ENCODE measurements at regions not wholly inside any gene's neighbourhood (a gene's known extent, or its start where the extent isn't known, plus 50 kb on each side); places are given as distances from the start of the nearest gene placed in this dataset.

- TF ChIP-seq TAF1 (IDR thresholded peaks at IDR 0.05; ENCODE audit: borderline replicate concordance, insufficient read depth, low read length) (no peak), POLR2AphosphoS5 (IDR thresholded peaks at IDR 0.05; ENCODE audit: low read depth, low read length) (no peak), SIN3A (IDR thresholded peaks at IDR 0.05; ENCODE audit: borderline replicate concordance, insufficient read depth, low read length) (no peak), REST (IDR thresholded peaks at IDR 0.05; ENCODE audit: insufficient read depth in 1 of 2, low read depth in 2 of 2, low read length in 2 of 2) (no peak), FOXP2 (optimal IDR thresholded peaks at IDR 0.05; ENCODE audit: borderline replicate concordance, extremely low read depth, extremely low read length, insufficient read depth) (no peak)
Observed at GRCh38 chr10:55766212-55766611, 594.8 kb downstream of the ZWINT start.

- no peak for TF ChIP-seq REST (IDR thresholded peaks at IDR 0.05; ENCODE audit: insufficient read depth in 1 of 2, low read depth in 2 of 2, low read length in 2 of 2)
- TF ChIP-seq FOXP2 (optimal IDR thresholded peaks at IDR 0.05; ENCODE audit: borderline replicate concordance, extremely low read depth, extremely low read length, insufficient read depth) = no peak
- TF ChIP-seq SIN3A (IDR thresholded peaks at IDR 0.05; ENCODE audit: borderline replicate concordance, insufficient read depth, low read length) = no peak
- TF ChIP-seq TAF1 (IDR thresholded peaks at IDR 0.05; ENCODE audit: borderline replicate concordance, insufficient read depth, low read length) = no peak
Observed at GRCh38 chr10:55750458-55750857, 610.6 kb downstream of the ZWINT start.

- TF ChIP-seq FOXP2 (optimal IDR thresholded peaks at IDR 0.05; ENCODE audit: borderline replicate concordance, extremely low read depth, extremely low read length, insufficient read depth) (no peak), POLR2AphosphoS5 (IDR thresholded peaks at IDR 0.05; ENCODE audit: low read depth, low read length) (no peak), SIN3A (IDR thresholded peaks at IDR 0.05; ENCODE audit: borderline replicate concordance, insufficient read depth, low read length) (no peak), REST (IDR thresholded peaks at IDR 0.05; ENCODE audit: insufficient read depth in 1 of 2, low read depth in 2 of 2, low read length in 2 of 2) (no peak), TAF1 (IDR thresholded peaks at IDR 0.05; ENCODE audit: borderline replicate concordance, insufficient read depth, low read length) (no peak)
Observed at GRCh38 chr10:55747244-55747643, 613.8 kb downstream of the ZWINT start.

GRCh38 chr10:55746002-55746401, 615.1 kb downstream of the ZWINT start:
- TF ChIP-seq POLR2AphosphoS5 (IDR thresholded peaks at IDR 0.05; ENCODE audit: low read depth, low read length) (no peak), REST (IDR thresholded peaks at IDR 0.05; ENCODE audit: insufficient read depth in 1 of 2, low read depth in 2 of 2, low read length in 2 of 2) (no peak), FOXP2 (optimal IDR thresholded peaks at IDR 0.05; ENCODE audit: borderline replicate concordance, extremely low read depth, extremely low read length, insufficient read depth) (no peak), SIN3A (IDR thresholded peaks at IDR 0.05; ENCODE audit: borderline replicate concordance, insufficient read depth, low read length) (no peak), TAF1 (IDR thresholded peaks at IDR 0.05; ENCODE audit: borderline replicate concordance, insufficient read depth, low read length) (no peak)

- no peak for TF ChIP-seq FOXP2 (optimal IDR thresholded peaks at IDR 0.05; ENCODE audit: borderline replicate concordance, extremely low read depth, extremely low read length, insufficient read depth)
- no peak for TF ChIP-seq POLR2AphosphoS5 (IDR thresholded peaks at IDR 0.05; ENCODE audit: low read depth, low read length)
- TF ChIP-seq SIN3A (IDR thresholded peaks at IDR 0.05; ENCODE audit: borderline replicate concordance, insufficient read depth, low read length) = no peak
- TF ChIP-seq TAF1 (IDR thresholded peaks at IDR 0.05; ENCODE audit: borderline replicate concordance, insufficient read depth, low read length) = no peak
- TF ChIP-seq REST (IDR thresholded peaks at IDR 0.05; ENCODE audit: insufficient read depth in 1 of 2, low read depth in 2 of 2, low read length in 2 of 2) = no peak
Observed at GRCh38 chr10:55742487-55742886, 618.6 kb downstream of the ZWINT start.
